B cell (primary cell): ENCODE measurements at regions not wholly inside any gene's neighbourhood (a gene's known extent, or its start where the extent isn't known, plus 50 kb on each side); places are given as distances from the start of the nearest gene placed in this dataset.

Source experiments
- ATAC-seq: fragments of 200-7000 bp; cut with Tn5 transposase; one replicate; pipeline ENCODE4 v1.10.0; 2021; ENCODE audit warnings: low read depth, mild to moderate bottlenecking, moderate number of reproducible peaks, moderate library complexity
- CTCF ChIA-PET: fragments of 350-600 bp; sonication (Branson Sonifier 250); formaldehyde crosslinking; loops from one replicate; lab custom pipeline; 2021; ENCODE audit warnings: antibody characterized with exemption, inconsistent platforms; lab: Charles Lee
- POLR2A ChIA-PET: fragments of 350-600 bp; sonication (Branson Sonifier 250); formaldehyde crosslinking; loops from one replicate; lab custom pipeline; 2021; ENCODE audit warnings: antibody characterized with exemption; lab: Charles Lee
- DNase-seq: peaks from one replicate; pipeline ENCODE4 v3.0.0; 2013
- H2AFZ ChIP-seq: 2 replicates; pipeline ENCODE4 v1.6.1; 2012; ENCODE audit warnings: mild to moderate bottlenecking, low read depth, low read length; ENCODE audit not compliant: insufficient read depth, poor library complexity, severe bottlenecking
- H3K27ac ChIP-seq, 2 donors: 1 replicate in 1 of 2; 2 replicates in 1 of 2; pipeline ENCODE4 v1.5.1; 2012 to 2013; ENCODE audit warnings: low read length in 2 of 2, mild to moderate bottlenecking in 2 of 2, moderate library complexity in 1 of 2
- H3K27me3 ChIP-seq, 4 experiments: fragments of 200-600 bp in 1 of 4; sonication (generic) in 1 of 4; replicated peaks in 1 of 4; 1 replicate in 2 of 4; 2 replicates in 2 of 4; pipeline versions ENCODE4 v1.6.1 to v1.7.0; 2013 to 2016; ENCODE audit warnings: low read length in 3 of 4, mild to moderate bottlenecking in 2 of 4, mixed read lengths in 1 of 4, moderate library complexity in 1 of 4; ENCODE audit not compliant: insufficient read depth in 4 of 4, control insufficient read depth in 3 of 4; ENCODE audit errors: control extremely low read depth in 1 of 4
- H3K36me3 ChIP-seq, 2 experiments: replicated peaks in 1 of 2; 1 replicate in 1 of 2; 2 replicates in 1 of 2; pipeline versions ENCODE4 v1.6.1 to v1.7.1; 2013; ENCODE audit warnings: low read length in 1 of 2; ENCODE audit not compliant: insufficient read depth in 2 of 2, control insufficient read depth in 1 of 2; ENCODE audit errors: control extremely low read depth in 1 of 2, extremely low read depth in 1 of 2
- H3K4me1 ChIP-seq, 2 donors: fragments of 200-600 bp in 1 of 2; sonication (generic) in 1 of 2; 1 replicate in 1 of 2; 2 replicates in 1 of 2; pipeline versions ENCODE4 v1.5.1 to v1.6.1; 2013 to 2017; ENCODE audit warnings: low read length in 2 of 2; ENCODE audit not compliant: control insufficient read depth in 2 of 2, insufficient read depth in 2 of 2
- H3K4me2 ChIP-seq: replicated peaks from 2 replicates; pipeline ENCODE3; 2012; ENCODE audit warnings: mild to moderate bottlenecking, low read depth, low read length; ENCODE audit not compliant: poor library complexity, severe bottlenecking
- H3K4me3 ChIP-seq, 5 experiments: fragments of 200-600 bp in 1 of 5; sonication (generic) in 1 of 5; 1 replicate in 3 of 5; 2 replicates in 2 of 5; pipeline versions ENCODE4 v1.5.1 to v1.7.0; 2011 to 2016; ENCODE audit warnings: low read length in 4 of 5, mild to moderate bottlenecking in 4 of 5, low read depth in 2 of 5, control low read depth in 1 of 5, moderate library complexity in 1 of 5; ENCODE audit not compliant: insufficient read depth in 1 of 5; ENCODE audit errors: control extremely low read depth in 1 of 5, extremely low read depth in 1 of 5
- H3K79me2 ChIP-seq: fragments of 200-600 bp; sonication (generic); one replicate; pipeline ENCODE4 v1.6.0; 2016; ENCODE audit warnings: low read length; ENCODE audit not compliant: control insufficient read depth, insufficient read depth
- H3K9ac ChIP-seq: fragments of 200-600 bp; sonication (generic); 2 replicates; pipeline ENCODE4 v1.6.1; 2017; ENCODE audit warnings: mild to moderate bottlenecking, low read length, moderate library complexity
- H3K9me3 ChIP-seq, 3 donors: one replicate each; pipeline versions ENCODE4 v1.6.1 to v1.7.1; 2013; ENCODE audit warnings: low read length in 2 of 3; ENCODE audit not compliant: control insufficient read depth in 2 of 3, insufficient read depth in 1 of 3; ENCODE audit errors: control extremely low read depth in 1 of 3
- H4K20me1 ChIP-seq: 2 replicates; pipeline ENCODE4 v1.6.0; 2012; ENCODE audit warnings: mild to moderate bottlenecking, low read length; ENCODE audit not compliant: insufficient read depth, control insufficient read depth, poor library complexity, severe bottlenecking
- H3K27ac Mint-ChIP-seq: one replicate; pipeline ENCODE4 v1.8.0; 2021; ENCODE audit warnings: mixed read lengths
- H3K27me3 Mint-ChIP-seq: one replicate; pipeline ENCODE4 v1.8.0; 2021; ENCODE audit warnings: mixed read lengths
- H3K4me1 Mint-ChIP-seq: one replicate; pipeline ENCODE4 v1.8.0; 2021; ENCODE audit warnings: mixed read lengths
- H3K4me3 Mint-ChIP-seq: one replicate; pipeline ENCODE4 v1.8.0; 2021; ENCODE audit warnings: mixed read lengths
- H3K9me3 Mint-ChIP-seq: one replicate; pipeline ENCODE4 v1.8.0; 2022; ENCODE audit warnings: mixed read lengths; ENCODE audit not compliant: insufficient read depth
- CTCF ChIP-seq: fragments of 200-600 bp; IDR thresholded peaks from one replicate; pipeline ENCODE4 v1.8.0; 2022; ENCODE audit warnings: antibody characterized with exemption, mild to moderate bottlenecking
- EZH2 ChIP-seq: IDR thresholded peaks from 2 replicates; pipeline ENCODE4 v1.6.1; 2012; ENCODE audit warnings: borderline replicate concordance, low read depth, mild to moderate bottlenecking, moderate library complexity, low read length; ENCODE audit not compliant: insufficient read depth, poor library complexity, severe bottlenecking
- WGBS: methylation state at CpG from one replicate; pipeline ENCODE4 v1.1.5; 2013; ENCODE audit warnings: missing lambda C conversion rate; ENCODE audit not compliant: insufficient coverage; 5-methylcytosine and 5-hydroxymethylcytosine counted together
- intact Hi-C: fragments of 100-400 bp; cut with micrococcal nuclease; formaldehyde crosslinking; loops from one replicate; pipeline ENCODE4 v1.10.0; 2022

- Histone ChIP-seq H3K36me3 (no peaks in the 10 kb centered on the region), H3K4me1 (no peaks in the 10 kb centered on the region), H2AFZ (no peak overlapping the region), H4K20me1 (no peaks in the 10 kb centered on the region), H3K9me3 (no peaks in the 10 kb centered on the region), H3K27ac (no peak overlapping the region), H3K4me2 (no peak overlapping the region), H3K9ac (no peak overlapping the region), H3K27me3 (no peaks in the 10 kb centered on the region), H3K79me2 (no peaks in the 10 kb centered on the region), H3K4me3 (no peak overlapping the region)
- WGBS: no CpG with 5 or more reads among the region's 2 CpGs
- H3K4me1 Mint-ChIP-seq: no peaks in the 10 kb centered on the region
- CTCF ChIA-PET: no interaction called here
- POLR2A ChIA-PET: no interaction called here
- intact Hi-C loops: no loop called here
- H3K4me3 Mint-ChIP-seq: no peak overlapping the region
- no peak overlapping the region for H3K27ac Mint-ChIP-seq
- TF ChIP-seq CTCF (no peak), EZH2 (no peak)
- no peaks in the 10 kb centered on the region for H3K9me3 Mint-ChIP-seq
- ATAC-seq (no peak), DNase-seq (no peak)
- no peaks in the 10 kb centered on the region for H3K27me3 Mint-ChIP-seq
Observed at GRCh38 chr5:125497651-125498050, 751.2 kb upstream of the ZNF608 start.

GRCh38 chr5:125499636-125500332, 753.3 kb upstream of the ZNF608 start:
- intact Hi-C loops: no loop called here

More at GRCh38 chr5:125499636-125500332, 753.3 kb upstream of the ZNF608 start:
- no CpG with 5 or more reads among the region's 2 CpGs for whole genome bisulfite sequencing
- Histone ChIP-seq H2AFZ (no peak overlapping the region), H3K27me3 (no peaks in the 10 kb centered on the region), H3K79me2 (no peaks in the 10 kb centered on the region), H3K4me1 (no peaks in the 10 kb centered on the region), H3K4me2 (no peak overlapping the region), H3K9ac (no peak overlapping the region), H3K27ac (no peak overlapping the region), H3K4me3 (no peak overlapping the region), H3K9me3 (no peaks in the 10 kb centered on the region), H4K20me1 (no peaks in the 10 kb centered on the region), H3K36me3 (no peaks in the 10 kb centered on the region)
- Mint-ChIP-seq H3K4me1 (no peaks in the 10 kb centered on the region), H3K27ac (no peak overlapping the region), H3K27me3 (no peaks in the 10 kb centered on the region), H3K4me3 (no peak overlapping the region), H3K9me3 (no peaks in the 10 kb centered on the region)
- ChIA-PET CTCF (no interaction called here), POLR2A (no interaction called here)
- DNase-seq (no peak), ATAC-seq (no peak)
- TF ChIP-seq CTCF (no peak), EZH2 (no peak)
